Activated CD8-positive, alpha-beta T cell treated with anti-CD3 and anti-CD28 coated beads, Interleukin-2, amount 10 ng/mL, durations not matched to agents 7 days and 5 days (primary cell): ENCODE measurements at regions not wholly inside any gene's neighbourhood (a gene's known extent, or its start where the extent isn't known, plus 50 kb on each side); places are given as distances from the start of the nearest gene placed in this dataset.
A peak's percentile ranks its signal among the peaks of the same experiment; 100 is the strongest.

ENCODE experiments used
- ATAC-seq: fragments of 150-1000 bp; cut with Tn5 transposase; one replicate; pipeline ENCODE4 v1.10.0; 2021; ENCODE audit warnings: moderate library complexity
- CTCF ChIA-PET: fragments of 350-600 bp; sonication (Branson Sonifier 250); formaldehyde crosslinking; loops from one replicate; lab custom pipeline; 2021; ENCODE audit warnings: antibody characterized with exemption; lab: Charles Lee
- POLR2A ChIA-PET: fragments of 350-600 bp; sonication (Branson Sonifier 250); formaldehyde crosslinking; loops from one replicate; lab custom pipeline; 2021; ENCODE audit warnings: antibody characterized with exemption; lab: Charles Lee
- DNase-seq: peaks from one replicate; pipeline ENCODE4 v3.0.0-alpha.2; 2020
- H3K27ac Mint-ChIP-seq: one replicate; pipeline ENCODE4 v1.8.0; 2021; ENCODE audit warnings: mild to moderate bottlenecking, mixed read lengths
- H3K27me3 Mint-ChIP-seq: one replicate; pipeline ENCODE4 v1.8.0; 2021; ENCODE audit warnings: low read depth, mixed read lengths
- H3K36me3 Mint-ChIP-seq: one replicate; pipeline ENCODE4 v1.8.0; 2021; ENCODE audit warnings: low read depth, mixed read lengths
- H3K4me1 Mint-ChIP-seq: one replicate; pipeline ENCODE4 v1.8.0; 2021; ENCODE audit warnings: low read depth, mixed read lengths
- H3K4me3 Mint-ChIP-seq: one replicate; pipeline ENCODE4 v1.8.0; 2021; ENCODE audit warnings: mild to moderate bottlenecking, mixed read lengths
- H3K9me3 Mint-ChIP-seq: one replicate; pipeline ENCODE4 v1.8.0; 2022; ENCODE audit warnings: mixed read lengths; ENCODE audit not compliant: insufficient read depth

GRCh38 chr2:7586898-7587297, 669.7 kb downstream of the RNF144A start:
- CTCF ChIA-PET: interaction anchor here (1.0 kb wide), 1 partner anchor 9 kb away, joined by 3 read pairs; no protein-coding TSS in a partner anchor

GRCh38 chr2:7588295-7588694, 671.1 kb downstream of the RNF144A start:
- no peak for ATAC-seq
- H3K27ac Mint-ChIP-seq: no peak overlapping the region

More at GRCh38 chr2:7586898-7587297, 669.7 kb downstream of the RNF144A start:
- H3K9me3 Mint-ChIP-seq: peaks cover 16% of the 10 kb centered on the region
- H3K27ac Mint-ChIP-seq: no peak overlapping the region
- peaks cover 7% of the 10 kb centered on the region for H3K4me1 Mint-ChIP-seq
- H3K27me3 Mint-ChIP-seq: no peaks in the 10 kb centered on the region
- no peak for DNase-seq
- POLR2A ChIA-PET: no interaction called here
- ATAC-seq: no peak
- H3K4me3 Mint-ChIP-seq: no peak overlapping the region
- peaks cover 9% of the 10 kb centered on the region for H3K36me3 Mint-ChIP-seq

GRCh38 chr2:7592618-7593140, 675.5 kb downstream of the RNF144A start:
- DNase-seq (peak; percentile 27), ATAC-seq (peak; percentile 35)
- POLR2A ChIA-PET: interaction anchor here (0.6 to 1.1 kb wide), 4 partner anchors 15 to 142 kb away, joined by 3 read pairs; no protein-coding TSS in a partner anchor
- Mint-ChIP-seq H3K9me3 (peaks cover 4% of the 10 kb centered on the region), H3K27me3 (no peaks in the 10 kb centered on the region), H3K36me3 (peaks cover 10% of the 10 kb centered on the region), H3K4me3 (no peak overlapping the region), H3K27ac (no peak overlapping the region), H3K4me1 (peaks cover 15% of the 10 kb centered on the region)
- CTCF ChIA-PET: interaction anchor here (1.1 to 6.3 kb wide), 8 partner anchors 14 to 165 kb away, joined by 3 to 41 read pairs (median 8); no protein-coding TSS in a partner anchor

More at GRCh38 chr2:7588295-7588694, 671.1 kb downstream of the RNF144A start:
- POLR2A ChIA-PET: no interaction called here
- peaks cover 13% of the 10 kb centered on the region for H3K4me1 Mint-ChIP-seq
- H3K27me3 Mint-ChIP-seq: no peaks in the 10 kb centered on the region
- peaks cover 16% of the 10 kb centered on the region for H3K9me3 Mint-ChIP-seq
- DNase-seq: no peak
- CTCF ChIA-PET: interaction anchor here (1.7 kb wide), 1 partner anchor 83 kb away, joined by 3 read pairs; no protein-coding TSS in a partner anchor
- no peak overlapping the region for H3K4me3 Mint-ChIP-seq
- H3K36me3 Mint-ChIP-seq: peaks cover 9% of the 10 kb centered on the region

GRCh38 chr2:7593360-7593759, 676.1 kb downstream of the RNF144A start:
- Mint-ChIP-seq H3K4me1 (peaks cover 17% of the 10 kb centered on the region), H3K27me3 (no peaks in the 10 kb centered on the region), H3K27ac (no peak overlapping the region), H3K9me3 (peaks cover 4% of the 10 kb centered on the region), H3K36me3 (peaks cover 9% of the 10 kb centered on the region), H3K4me3 (no peak overlapping the region)
- ATAC-seq (no peak), DNase-seq (no peak)
- ChIA-PET POLR2A (interaction anchor here (0.6 to 1.1 kb wide), 4 partner anchors 16 to 143 kb away, joined by 3 read pairs; no protein-coding TSS in a partner anchor), CTCF (interaction anchor here (1.1 to 6.3 kb wide), 6 partner anchors 15 to 165 kb away, joined by 4 to 41 read pairs (median 12); no protein-coding TSS in a partner anchor)

GRCh38 chr2:7594211-7594610, 677.0 kb downstream of the RNF144A start:
- Mint-ChIP-seq H3K9me3 (peaks cover 4% of the 10 kb centered on the region), H3K4me3 (no peak overlapping the region), H3K4me1 (peaks cover 22% of the 10 kb centered on the region), H3K36me3 (peaks cover 13% of the 10 kb centered on the region), H3K27me3 (no peaks in the 10 kb centered on the region), H3K27ac (no peak overlapping the region)
- ATAC-seq (peak; percentile 41), DNase-seq (no peak)
- ChIA-PET POLR2A (interaction anchor here (1.1 to 1.9 kb wide), 2 partner anchors 132 to 1090 kb away, joined by 3 to 9 read pairs; no protein-coding TSS in a partner anchor), CTCF (interaction anchor here (1.5 to 6.3 kb wide), 5 partner anchors 27 to 166 kb away, joined by 3 to 41 read pairs (median 17); no protein-coding TSS in a partner anchor)

GRCh38 chr2:7595206-7595605, 678.0 kb downstream of the RNF144A start:
- ChIA-PET CTCF (interaction anchor here (0.9 to 6.3 kb wide), 6 partner anchors 14 to 167 kb away, joined by 3 to 41 read pairs (median 8); no protein-coding TSS in a partner anchor), POLR2A (interaction anchor here (0.5 to 1.9 kb wide), 4 partner anchors 28 to 1089 kb away, joined by 3 to 9 read pairs (median 4); no protein-coding TSS in a partner anchor)

GRCh38 chr2:7598402-7598801, 681.2 kb downstream of the RNF144A start:
- ATAC-seq: no peak
- CTCF ChIA-PET: interaction anchor here (1.0 to 1.2 kb wide), 2 partner anchors 11 to 73 kb away, joined by 3 to 6 read pairs; no protein-coding TSS in a partner anchor
- no peak for DNase-seq
- Mint-ChIP-seq H3K27ac (no peak overlapping the region), H3K4me3 (no peak overlapping the region), H3K36me3 (peaks cover 29% of the 10 kb centered on the region), H3K4me1 (peaks cover 18% of the 10 kb centered on the region), H3K9me3 (peaks cover 17% of the 10 kb centered on the region), H3K27me3 (no peaks in the 10 kb centered on the region)
- POLR2A ChIA-PET: no interaction called here

More at GRCh38 chr2:7595206-7595605, 678.0 kb downstream of the RNF144A start:
- Mint-ChIP-seq H3K27ac (no peak overlapping the region), H3K4me3 (no peak overlapping the region), H3K27me3 (no peaks in the 10 kb centered on the region), H3K9me3 (peaks cover 7% of the 10 kb centered on the region), H3K36me3 (peaks cover 20% of the 10 kb centered on the region), H3K4me1 (peaks cover 24% of the 10 kb centered on the region)
- DNase-seq: no peak
- ATAC-seq: peak; percentile 21

GRCh38 chr2:7599462-7600258, 682.4 kb downstream of the RNF144A start:
- H3K4me1 Mint-ChIP-seq: peaks cover 18% of the 10 kb centered on the region
- peaks cover 30% of the 10 kb centered on the region for H3K36me3 Mint-ChIP-seq
- ChIA-PET POLR2A (no interaction called here), CTCF (interaction anchor here (0.9 to 1.2 kb wide), 2 partner anchors 10 to 21 kb away, joined by 3 read pairs; no protein-coding TSS in a partner anchor)
- ATAC-seq (no peak), DNase-seq (no peak)
- peaks cover 19% of the 10 kb centered on the region for H3K9me3 Mint-ChIP-seq
- H3K27ac Mint-ChIP-seq: no peak overlapping the region
- H3K27me3 Mint-ChIP-seq: no peaks in the 10 kb centered on the region
- H3K4me3 Mint-ChIP-seq: no peak overlapping the region

- Mint-ChIP-seq H3K9me3 (peaks cover 19% of the 10 kb centered on the region), H3K27me3 (no peaks in the 10 kb centered on the region), H3K27ac (no peak overlapping the region), H3K36me3 (peaks cover 30% of the 10 kb centered on the region), H3K4me1 (peaks cover 21% of the 10 kb centered on the region), H3K4me3 (no peak overlapping the region)
- ChIA-PET POLR2A (no interaction called here), CTCF (interaction anchor here (0.7 to 1.3 kb wide), 2 partner anchors 13 to 69 kb away, joined by 3 to 5 read pairs; no protein-coding TSS in a partner anchor)
- ATAC-seq (no peak), DNase-seq (no peak)
These were observed 684.8 kb downstream of the RNF144A start for GRCh38 chr2:7601990-7602389.

GRCh38 chr2:7604456-7604855, 687.2 kb downstream of the RNF144A start:
- H3K9me3 Mint-ChIP-seq: peaks cover 15% of the 10 kb centered on the region
- H3K27me3 Mint-ChIP-seq: no peaks in the 10 kb centered on the region
- H3K27ac Mint-ChIP-seq: no peak overlapping the region
- H3K4me1 Mint-ChIP-seq: peaks cover 22% of the 10 kb centered on the region
- DNase-seq: no peak
- ChIA-PET CTCF (interaction anchor here (1.7 kb wide), 1 partner anchor 177 kb away, joined by 7 read pairs; no protein-coding TSS in a partner anchor), POLR2A (no interaction called here)
- peaks cover 17% of the 10 kb centered on the region for H3K36me3 Mint-ChIP-seq
- ATAC-seq: no peak
- no peak overlapping the region for H3K4me3 Mint-ChIP-seq

- POLR2A ChIA-PET: no interaction called here
- Mint-ChIP-seq H3K9me3 (peaks cover 5% of the 10 kb centered on the region), H3K4me1 (peaks cover 39% of the 10 kb centered on the region), H3K4me3 (no peak overlapping the region), H3K27ac (no peak overlapping the region), H3K36me3 (peaks cover 2% of the 10 kb centered on the region), H3K27me3 (no peaks in the 10 kb centered on the region)
- ATAC-seq: no peak
- no peak for DNase-seq
- CTCF ChIA-PET: no interaction called here
These were observed 690.4 kb downstream of the RNF144A start for GRCh38 chr2:7607441-7608173.
